IMR-90 (cell line): ENCODE measurements at regions not wholly inside any gene's neighbourhood (a gene's known extent, or its start where the extent isn't known, plus 50 kb on each side); places are given as distances from the start of the nearest gene placed in this dataset.
A peak's percentile ranks its signal among the peaks of the same experiment; 100 is the strongest.

Source experiments
- ATAC-seq: fragments of 200-7000 bp; cut with Tn5 transposase; 2 replicates; pipeline ENCODE4 v1.9.1; 2020; ENCODE audit warnings: low read depth, mild to moderate bottlenecking, moderate library complexity
- BruUV-seq: library from RNA; stranded (reverse); fragments of 400-500 nt; replicated peaks from 2 replicates; lab custom pipeline; 2021; lab: Mats Ljungman, UMichigan
- CTCF ChIA-PET: fragments of 300-600 bp; formaldehyde crosslinking; extraction: SDS; loops from one replicate; lab custom pipeline; 2021; ENCODE audit warnings: antibody characterized with exemption; lab: Yijun Ruan, JAX
- POLR2A ChIA-PET: fragments of 300-600 bp; sonication (Branson Sonifier 250); formaldehyde crosslinking; loops from one replicate; lab custom pipeline; 2022; ENCODE audit warnings: antibody characterized with exemption; ENCODE audit not compliant: unreplicated experiment; lab: Charles Lee
- DNase-seq: peaks from one replicate; pipeline ENCODE4 v3.0.0; 2013
- H2AFZ ChIP-seq: replicated peaks from 2 replicates; pipeline ENCODE3; 2013; ENCODE audit warnings: low read length, mild to moderate bottlenecking; ENCODE audit not compliant: poor library complexity
- H2AK5ac ChIP-seq: 2 replicates; pipeline ENCODE4 v1.6.1; 2013; ENCODE audit warnings: low read depth, low read length, inconsistent platforms
- H2AK9ac ChIP-seq: replicated peaks from 2 replicates; pipeline ENCODE3; 2013; ENCODE audit warnings: mild to moderate bottlenecking, low read depth, low read length, moderate library complexity; ENCODE audit not compliant: poor library complexity
- H2BK120ac ChIP-seq: 2 replicates; pipeline ENCODE4 v1.6.1; 2013; ENCODE audit warnings: low read depth, low read length, inconsistent platforms
- H2BK15ac ChIP-seq: 3 replicates; pipeline ENCODE4 v1.6.1; 2013; ENCODE audit warnings: low read depth, low read length, inconsistent platforms
- H2BK20ac ChIP-seq: 2 replicates; pipeline ENCODE4 v1.6.1; 2013; ENCODE audit warnings: low read depth, mild to moderate bottlenecking, inconsistent platforms, low read length, moderate library complexity
- H2BK5ac ChIP-seq: 2 replicates; pipeline ENCODE4 v1.6.1; 2013; ENCODE audit warnings: mild to moderate bottlenecking, low read depth, low read length, inconsistent platforms; ENCODE audit not compliant: poor library complexity, severe bottlenecking
- H3K14ac ChIP-seq: replicated peaks from 2 replicates; pipeline ENCODE4 v1.6.1; 2013; ENCODE audit warnings: low read depth, low read length, inconsistent platforms
- H3K18ac ChIP-seq: 2 replicates; pipeline ENCODE4 v1.6.1; 2013; ENCODE audit warnings: low read depth, low read length, control low read depth
- H3K23ac ChIP-seq: 2 replicates; pipeline ENCODE4 v1.6.1; 2013; ENCODE audit warnings: low read depth, low read length, inconsistent platforms
- H3K27ac ChIP-seq: 2 replicates; pipeline ENCODE4 v1.5.1; 2013; ENCODE audit warnings: mild to moderate bottlenecking, control low read depth, low read length; ENCODE audit not compliant: insufficient read depth
- H3K27me3 ChIP-seq: 2 replicates; pipeline ENCODE4 v1.6.1; 2013; ENCODE audit warnings: low read length; ENCODE audit not compliant: control insufficient read depth, insufficient read depth
- H3K36me3 ChIP-seq: 2 replicates; pipeline ENCODE4 v1.6.1; 2013; ENCODE audit warnings: low read length, mixed read lengths; ENCODE audit not compliant: control insufficient read depth, insufficient read depth
- H3K4ac ChIP-seq: 2 replicates; pipeline ENCODE4 v1.6.1; 2013; ENCODE audit warnings: low read depth, low read length, inconsistent platforms
- H3K4me1 ChIP-seq: 2 replicates; pipeline ENCODE4 v1.6.1; 2013; ENCODE audit warnings: low read length, mixed read lengths; ENCODE audit not compliant: control insufficient read depth, insufficient read depth
- H3K4me2 ChIP-seq: 2 replicates; pipeline ENCODE4 v1.6.1; 2013; ENCODE audit warnings: low read depth, mild to moderate bottlenecking, control low read depth, low read length, moderate library complexity
- H3K4me3 ChIP-seq: 2 replicates; pipeline ENCODE4 v1.5.1; 2013; ENCODE audit warnings: low read depth, mild to moderate bottlenecking, control low read depth, low read length, moderate library complexity; ENCODE audit not compliant: insufficient read depth
- H3K56ac ChIP-seq: 2 replicates; pipeline ENCODE4 v1.6.1; 2013; ENCODE audit warnings: low read length, inconsistent platforms; ENCODE audit not compliant: insufficient read depth; ENCODE audit errors: extremely low read depth
- H3K79me1 ChIP-seq, 2 experiments: 2 replicates each; pipeline ENCODE4 v1.6.1; 2013; ENCODE audit warnings: low read length in 2 of 2, inconsistent platforms in 1 of 2, low read depth in 1 of 2
- H3K9ac ChIP-seq: 2 replicates; pipeline ENCODE4 v1.6.1; 2013; ENCODE audit warnings: low read depth, low read length, control low read depth
- H3K9me1 ChIP-seq: 2 replicates; pipeline ENCODE4 v1.6.1; 2013; ENCODE audit warnings: low read length, inconsistent platforms; ENCODE audit not compliant: insufficient read depth
- H3K9me3 ChIP-seq: 2 replicates; pipeline ENCODE4 v1.6.1; 2013; ENCODE audit warnings: low read length; ENCODE audit not compliant: control insufficient read depth, insufficient read depth
- H4K20me1 ChIP-seq: 2 replicates; pipeline ENCODE4 v1.6.1; 2013; ENCODE audit warnings: low read length, inconsistent platforms; ENCODE audit not compliant: insufficient read depth
- H4K5ac ChIP-seq: 2 replicates; pipeline ENCODE4 v1.6.1; 2013; ENCODE audit warnings: mild to moderate bottlenecking, low read depth, low read length, control low read depth
- H4K8ac ChIP-seq, 2 experiments: 2 replicates each; pipeline ENCODE4 v1.6.1; 2013; ENCODE audit warnings: low read depth in 2 of 2, low read length in 2 of 2, control low read depth in 1 of 2, inconsistent platforms in 1 of 2
- H4K91ac ChIP-seq: 2 replicates; pipeline ENCODE4 v1.6.1; 2013; ENCODE audit warnings: low read depth, low read length, inconsistent platforms; ENCODE audit not compliant: insufficient read depth
- MAFK ChIP-seq: IDR thresholded peaks from 2 replicates; pipeline ENCODE4 v1.6.1; 2012; ENCODE audit warnings: low read depth, low read length, improper control_type of control experiment
- WGBS, 2 experiments: methylation state at CpG; one replicate each; pipeline versions ENCODE4 v1.1.5 to v1.1.7; 2013; ENCODE audit warnings: missing lambda C conversion rate in 2 of 2; ENCODE audit not compliant: insufficient read length in 1 of 2; ENCODE audit errors: extremely low coverage in 2 of 2; 5-methylcytosine and 5-hydroxymethylcytosine counted together
- dilution Hi-C: fragments of 300-500 bp; cut with HindIII; formaldehyde crosslinking; loops from one replicate; pipeline ENCODE4 v1.14.3; 2018; ENCODE audit warnings: low sequenced_read_pairs; ENCODE audit not compliant: unreplicated experiment
- in situ Hi-C: fragments of 300-500 bp; cut with MboI; formaldehyde crosslinking; loops from 3 replicates; pipeline ENCODE4 v1.14.3; 2019; ENCODE audit warnings: low sequenced_read_pairs, inconsistent platforms, mixed read lengths
- intact Hi-C: fragments of 100-400 bp; cut with micrococcal nuclease; formaldehyde crosslinking; loops from 2 replicates; pipeline ENCODE4 v1.10.0; 2022
- TF ChIP-seq, protein P1 (sequence below): conservative IDR thresholded peaks from 2 replicates; pipeline ENCODE4 v1.5.1; 2012; ENCODE audit warnings: mild to moderate bottlenecking, low read depth, low read length, improper control_type of control experiment

GRCh38 chr2:122634920-122635319 is 879.5 kb downstream of the TSN start:
- intact Hi-C loops: no loop called here
- POLR2A ChIA-PET: no interaction called here
- no CpG with 5 or more reads among the region's 2 CpGs for WGBS, 2 experiments

More at GRCh38 chr2:122634920-122635319, 879.5 kb downstream of the TSN start:
- H3K23ac ChIP-seq: no peak overlapping the region
- H4K8ac ChIP-seq: no peak overlapping the region
- no peaks in the 10 kb centered on the region for H3K36me3 ChIP-seq
- no peak overlapping the region for H3K14ac ChIP-seq
- H2BK120ac ChIP-seq: no peak overlapping the region
- no peak overlapping the region for H3K9ac ChIP-seq
- no peak overlapping the region for H3K4me3 ChIP-seq
- H3K4me1 ChIP-seq: no peaks in the 10 kb centered on the region
- DNase-seq (no peak), ATAC-seq (no peak)
- CTCF ChIA-PET: no interaction called here
- H2AK5ac ChIP-seq: no peak overlapping the region
- no peak overlapping the region for H4K5ac ChIP-seq
- H3K27me3 ChIP-seq: no peaks in the 10 kb centered on the region
- in situ Hi-C loops: no loop called here
- H2BK5ac ChIP-seq: no peak overlapping the region
- no peak overlapping the region for H2AK9ac ChIP-seq
- peak; percentile 41 for TF ChIP-seq MAFK
- TF ChIP-seq, protein P1, sequence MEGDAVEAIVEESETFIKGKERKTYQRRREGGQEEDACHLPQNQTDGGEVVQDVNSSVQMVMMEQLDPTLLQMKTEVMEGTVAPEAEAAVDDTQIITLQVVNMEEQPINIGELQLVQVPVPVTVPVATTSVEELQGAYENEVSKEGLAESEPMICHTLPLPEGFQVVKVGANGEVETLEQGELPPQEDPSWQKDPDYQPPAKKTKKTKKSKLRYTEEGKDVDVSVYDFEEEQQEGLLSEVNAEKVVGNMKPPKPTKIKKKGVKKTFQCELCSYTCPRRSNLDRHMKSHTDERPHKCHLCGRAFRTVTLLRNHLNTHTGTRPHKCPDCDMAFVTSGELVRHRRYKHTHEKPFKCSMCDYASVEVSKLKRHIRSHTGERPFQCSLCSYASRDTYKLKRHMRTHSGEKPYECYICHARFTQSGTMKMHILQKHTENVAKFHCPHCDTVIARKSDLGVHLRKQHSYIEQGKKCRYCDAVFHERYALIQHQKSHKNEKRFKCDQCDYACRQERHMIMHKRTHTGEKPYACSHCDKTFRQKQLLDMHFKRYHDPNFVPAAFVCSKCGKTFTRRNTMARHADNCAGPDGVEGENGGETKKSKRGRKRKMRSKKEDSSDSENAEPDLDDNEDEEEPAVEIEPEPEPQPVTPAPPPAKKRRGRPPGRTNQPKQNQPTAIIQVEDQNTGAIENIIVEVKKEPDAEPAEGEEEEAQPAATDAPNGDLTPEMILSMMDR: no peak
- no peak overlapping the region for H2BK15ac ChIP-seq
- peaks cover 4% of the 10 kb centered on the region; the same call in 1 of the 2 replicates for H3K9me3 ChIP-seq
- no peaks in the 10 kb centered on the region for H3K79me1 ChIP-seq
- H3K4me2 ChIP-seq: no peak overlapping the region
- no peaks in the 10 kb centered on the region for H3K9me1 ChIP-seq
- no peak overlapping the region for H3K56ac ChIP-seq
- H3K4ac ChIP-seq: no peak overlapping the region
- no peak overlapping the region for H4K91ac ChIP-seq
- H3K18ac ChIP-seq: no peak overlapping the region
- dilution Hi-C loops: no loop called here
- H2AFZ ChIP-seq: no peak overlapping the region
- no peaks in the 10 kb centered on the region for H4K20me1 ChIP-seq
- no peak overlapping the region for H3K27ac ChIP-seq
- no peak overlapping the region for H2BK20ac ChIP-seq
- BruUV-seq: no TSS peak
